Heart right ventricle (tissue), 16 donors: ENCODE measurements at regions not wholly inside any gene's neighbourhood (a gene's known extent, or its start where the extent isn't known, plus 50 kb on each side); places are given as distances from the start of the nearest gene placed in this dataset.

Experiments
- ATAC-seq, 8 donors: fragments of 200-7000 bp; cut with Tn5 transposase; one replicate each; pipeline ENCODE4 v1.9.1; 2020; ENCODE audit warnings: mild to moderate bottlenecking in 8 of 8, moderate library complexity in 8 of 8, moderate number of reproducible peaks in 1 of 8
- DNase-seq, 2 donors: peaks; one replicate each; pipeline ENCODE4 v3.0.0-alpha.2; 2020
- H3K27ac ChIP-seq, 10 donors: fragments of 200-600 bp; sonication (generic) in 2 of 10; one replicate each; pipeline versions ENCODE4 v1.5.0 to v1.8.0; 2020 to 2022; ENCODE audit warnings: mild to moderate bottlenecking in 3 of 10
- H3K27me3 ChIP-seq, 7 donors: fragments of 200-600 bp; one replicate each; pipeline ENCODE4 v1.8.0; 2021 to 2022; ENCODE audit warnings: mild to moderate bottlenecking in 2 of 7
- H3K36me3 ChIP-seq, 9 donors: fragments of 200-600 bp; sonication (generic) in 1 of 9; one replicate each; pipeline versions ENCODE4 v1.5.0 to v1.8.0; 2020 to 2022; ENCODE audit warnings: mild to moderate bottlenecking in 2 of 9
- H3K4me1 ChIP-seq, 9 donors: fragments of 200-600 bp; sonication (generic) in 1 of 9; one replicate each; pipeline versions ENCODE4 v1.5.0 to v1.8.0; 2020 to 2022; ENCODE audit warnings: mild to moderate bottlenecking in 4 of 9
- H3K4me3 ChIP-seq, 10 donors: fragments of 200-600 bp; sonication (generic) in 2 of 10; one replicate each; pipeline versions ENCODE4 v1.5.0 to v1.8.0; 2020 to 2022; ENCODE audit warnings: mild to moderate bottlenecking in 7 of 10, moderate library complexity in 2 of 10
- H3K9me3 ChIP-seq, 11 donors: fragments of 200-600 bp in 10 of 11; sonication (generic) in 2 of 11; one replicate each; pipeline versions ENCODE4 v1.5.0 to v1.8.0; 2013 to 2022; ENCODE audit warnings: mild to moderate bottlenecking in 2 of 11, control low read depth in 1 of 11, moderate library complexity in 1 of 11
- WGBS, 2 donors: extraction: QIAGEN DNeasy Blood & Tissue Kit; methylation state at CpG; one replicate each; pipeline ENCODE4 v1.1.7; 2013; ENCODE audit warnings: inconsistent platforms in 1 of 2; 5-methylcytosine and 5-hydroxymethylcytosine counted together
- intact Hi-C, 10 donors: fragments of 100-400 bp; cut with DNase I; formaldehyde crosslinking; loops; one replicate each; pipeline versions ENCODE4 v1.11.1 to v1.14.2; 2022
- TF ChIP-seq, protein P1 (sequence below), 9 donors: fragments of 200-600 bp; sonication (generic) in 2 of 9; IDR thresholded peaks; one replicate each; pipeline versions ENCODE4 v1.5.0 to v1.8.0; 2021 to 2022; ENCODE audit warnings: antibody characterized with exemption in 9 of 9, mild to moderate bottlenecking in 5 of 9, moderate library complexity in 1 of 9
- donor health status: Arrhythmogenic right ventricular cardiomyopathy.
- donor health status: ischemic (EF 13 %, LVEDD 7.1; RV severe dilation, severe dysfunction).
- donor health status: healthy with polysubstance abuse.
- donor health status: DM: no; HTN: yes; CAD: no.
- donor health status: DM: no; HTN: no; CAD: no.
- donor health status: ischemic (EF 25% LVEDD 6.9; RV normal size, moderate dysfunction).
- donor health status: ischemic (EF 25% LVEDD 5.7; RV mildly dilated, moderate dysfunction).
- donor health status: healthy.
- donor health status: DM: yes; HTN: yes; CAD: no.
- donor health status: Ischemic cardiomyopathy.
- donor health status: ischemic (EF 35%, LVEDD 5.7; RV mildly dilated, moderate dysfunction).
- donor health status: nonischemic (EF 11% LVEDD 7.7; RV severe dilation, severe dysfunction).
- donor health status: DM: yes; HTN: yes; CAD: no.
- donor health status: PGD.
- donor health status: ischemic (EF 29% LVEDD 5.4; RV normal size, mild dysfunction).
- donor health status: nonischemic (EF 23%, LVEDD 6.1; RV moderate dilation, normal function).

DNA sequence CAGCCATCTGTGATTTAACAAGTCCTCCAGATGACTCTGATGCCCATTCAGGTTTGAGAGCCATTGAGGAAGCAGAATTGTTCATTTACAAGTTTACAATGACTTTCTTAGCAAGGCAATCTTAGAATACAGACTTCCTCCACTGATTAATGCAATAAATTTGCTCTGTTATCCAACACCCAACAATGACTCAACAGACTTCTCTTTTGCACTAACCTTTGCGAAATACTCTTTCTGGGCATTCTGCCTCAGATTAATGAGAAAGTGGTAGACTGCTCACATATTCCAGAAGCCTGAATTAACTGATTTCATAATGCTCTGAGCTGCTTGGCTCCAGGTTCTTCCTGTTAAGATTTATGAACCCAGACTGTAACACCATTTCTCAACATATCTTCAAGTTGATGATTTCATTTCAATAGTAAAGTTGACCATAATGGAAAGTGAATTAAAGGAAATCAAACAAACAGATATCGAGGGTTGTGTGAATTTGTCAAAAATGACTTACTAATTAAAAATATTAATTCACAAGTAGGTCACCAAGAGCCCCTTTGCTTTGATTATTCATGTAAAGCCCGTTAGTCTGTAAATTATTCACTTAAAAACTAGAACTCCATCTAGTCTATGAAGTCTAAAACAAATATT lies 70.5 kb upstream of the BLID start:
- 83 to 87% methylated on average over 3 of the region's 3 CpGs for WGBS, 2 donors
- TF ChIP-seq, protein P1, sequence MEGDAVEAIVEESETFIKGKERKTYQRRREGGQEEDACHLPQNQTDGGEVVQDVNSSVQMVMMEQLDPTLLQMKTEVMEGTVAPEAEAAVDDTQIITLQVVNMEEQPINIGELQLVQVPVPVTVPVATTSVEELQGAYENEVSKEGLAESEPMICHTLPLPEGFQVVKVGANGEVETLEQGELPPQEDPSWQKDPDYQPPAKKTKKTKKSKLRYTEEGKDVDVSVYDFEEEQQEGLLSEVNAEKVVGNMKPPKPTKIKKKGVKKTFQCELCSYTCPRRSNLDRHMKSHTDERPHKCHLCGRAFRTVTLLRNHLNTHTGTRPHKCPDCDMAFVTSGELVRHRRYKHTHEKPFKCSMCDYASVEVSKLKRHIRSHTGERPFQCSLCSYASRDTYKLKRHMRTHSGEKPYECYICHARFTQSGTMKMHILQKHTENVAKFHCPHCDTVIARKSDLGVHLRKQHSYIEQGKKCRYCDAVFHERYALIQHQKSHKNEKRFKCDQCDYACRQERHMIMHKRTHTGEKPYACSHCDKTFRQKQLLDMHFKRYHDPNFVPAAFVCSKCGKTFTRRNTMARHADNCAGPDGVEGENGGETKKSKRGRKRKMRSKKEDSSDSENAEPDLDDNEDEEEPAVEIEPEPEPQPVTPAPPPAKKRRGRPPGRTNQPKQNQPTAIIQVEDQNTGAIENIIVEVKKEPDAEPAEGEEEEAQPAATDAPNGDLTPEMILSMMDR (IDR thresholded peaks at IDR 0.05) = no peak
- Histone ChIP-seq H3K27me3 (no peaks in the 10 kb centered on the region), H3K4me1 (peaks cover 0 to 19% (median 7%) of the 10 kb centered on the region in 9 donors), H3K27ac (peak overlapping the region in 1 of 10 donors; percentile 28), H3K4me3 (no peak overlapping the region), H3K36me3 (no peaks in the 10 kb centered on the region), H3K9me3 (peaks cover 0 to 24% (median 0%) of the 10 kb centered on the region in 11 donors)
- DNase-seq (no peak), ATAC-seq (peak in 2 of 8 donors; percentile 25 to 77)
- intact Hi-C loops = loop anchor here in 1 of 10 donors (10.0 kb wide), 1 partner anchor 62 kb away; no protein-coding TSS in a partner anchor

DNA sequence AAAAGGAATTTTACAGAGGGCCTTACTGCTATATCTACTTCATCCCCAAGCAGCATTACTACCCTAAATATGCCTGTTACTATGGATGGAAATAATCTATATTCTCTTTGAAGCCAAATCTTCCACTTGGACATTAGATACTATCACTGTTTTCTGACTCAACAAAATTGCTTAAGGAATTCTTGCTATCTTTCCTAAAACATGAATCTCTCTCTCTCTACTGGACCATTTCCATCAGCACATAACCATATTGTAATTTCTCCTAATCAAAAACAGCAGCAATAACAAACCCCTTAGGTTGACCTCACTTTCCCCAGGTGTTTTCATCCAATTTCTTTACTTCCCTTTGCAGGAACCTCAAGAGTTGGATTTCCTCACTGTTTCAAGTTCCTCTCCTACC lies 67.9 kb upstream of the BLID start:
- ATAC-seq (no peak), DNase-seq (no peak)
- no peaks in the 10 kb centered on the region for H3K36me3 ChIP-seq
- peaks cover 0 to 37% (median 9%) of the 10 kb centered on the region in 9 donors for H3K4me1 ChIP-seq
- no peak overlapping the region for H3K27ac ChIP-seq
- TF ChIP-seq, protein P1 (IDR thresholded peaks at IDR 0.05) = no peak
- no peak overlapping the region for H3K4me3 ChIP-seq
- no peaks in the 10 kb centered on the region for H3K27me3 ChIP-seq
- peaks cover 0 to 24% (median 0%) of the 10 kb centered on the region in 11 donors for H3K9me3 ChIP-seq
- intact Hi-C loops = loop anchor here in 1 of 10 donors (10.0 kb wide), 1 partner anchor 59 kb away; no protein-coding TSS in a partner anchor

DNA sequence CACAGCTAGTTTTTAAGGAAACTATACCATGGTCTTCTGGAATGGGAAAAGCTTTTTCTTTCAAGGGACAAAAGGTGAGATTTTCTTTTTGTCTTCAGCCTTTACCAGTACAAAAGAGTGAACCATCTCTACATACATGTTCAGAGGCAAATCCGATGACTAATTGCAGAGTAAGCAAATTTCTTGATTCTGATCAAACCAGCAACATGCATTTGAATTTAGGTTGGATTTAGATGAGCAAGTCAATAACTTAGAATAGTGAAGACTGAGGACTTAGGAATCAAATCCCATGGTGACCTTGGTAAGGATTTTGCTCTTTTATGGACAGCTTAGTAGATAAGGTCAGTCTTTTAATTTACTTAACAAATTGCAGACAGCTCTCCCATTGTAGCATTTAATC lies 65.9 kb upstream of the BLID start:
- TF ChIP-seq, protein P1 (IDR thresholded peaks at IDR 0.05) = no peak
- Histone ChIP-seq H3K27ac (peak overlapping the region in 1 of 10 donors; percentile 18), H3K27me3 (no peaks in the 10 kb centered on the region), H3K4me3 (no peak overlapping the region), H3K9me3 (peaks cover 0 to 23% (median 0%) of the 10 kb centered on the region in 11 donors), H3K36me3 (no peaks in the 10 kb centered on the region), H3K4me1 (peaks cover 0 to 30% (median 4%) of the 10 kb centered on the region in 9 donors)
- ATAC-seq = no peak
- WGBS, 2 donors = 93 to 95% methylated on average over 1 of the region's 1 CpG
- intact Hi-C loops = loop anchor here in 1 of 10 donors (10.0 kb wide), 1 partner anchor 57 kb away; no protein-coding TSS in a partner anchor
- no peak for DNase-seq

GRCh38 chr11:122181372-122181771 lies 65.4 kb upstream of the BLID start:
- ATAC-seq = no peak
- no peak for DNase-seq
- H3K36me3 ChIP-seq = no peaks in the 10 kb centered on the region
- no peaks in the 10 kb centered on the region for H3K27me3 ChIP-seq
- intact Hi-C loops = loop anchor here in 1 of 10 donors (10.0 kb wide), 1 partner anchor 57 kb away; no protein-coding TSS in a partner anchor
- TF ChIP-seq, protein P1 (IDR thresholded peaks at IDR 0.05) = no peak
- WGBS, 2 donors = 77 to 80% methylated on average over 1 of the region's 1 CpG
- H3K4me1 ChIP-seq = peaks cover 0 to 30% (median 4%) of the 10 kb centered on the region in 9 donors
- peak overlapping the region in 3 of 10 donors; percentile 18 to 75 (median 38) for H3K27ac ChIP-seq
- H3K4me3 ChIP-seq = no peak overlapping the region
- peaks cover 0 to 17% (median 0%) of the 10 kb centered on the region in 11 donors for H3K9me3 ChIP-seq
